H9 (cell line): ENCODE measurements at regions not wholly inside any gene's neighbourhood (a gene's known extent, or its start where the extent isn't known, plus 50 kb on each side); places are given as distances from the start of the nearest gene placed in this dataset.

Experiments
- DNase-seq: peaks from one replicate; pipeline ENCODE4 v3.0.0-alpha.2; 2017
- H2AFZ ChIP-seq: one replicate; pipeline ENCODE4 v1.6.1; 2013; ENCODE audit warnings: mild to moderate bottlenecking, low read length, control low read depth, moderate library complexity
- H2AK5ac ChIP-seq: 2 replicates; pipeline ENCODE4 v1.6.1; 2013; ENCODE audit warnings: low read length, control low read depth, mixed read lengths; ENCODE audit not compliant: insufficient read length
- H2BK120ac ChIP-seq: one replicate; pipeline ENCODE4 v1.6.1; 2013; ENCODE audit warnings: low read depth, mild to moderate bottlenecking, low read length, control low read depth, inconsistent platforms; ENCODE audit not compliant: poor library complexity, severe bottlenecking
- H2BK12ac ChIP-seq: 2 replicates; pipeline ENCODE4 v1.6.1; 2013; ENCODE audit warnings: low read length, control low read depth, mixed read lengths, low read depth; ENCODE audit not compliant: insufficient read length
- H2BK15ac ChIP-seq: 2 replicates; pipeline ENCODE4 v1.6.1; 2013; ENCODE audit warnings: low read depth, low read length, control low read depth
- H2BK20ac ChIP-seq: one replicate; pipeline ENCODE4 v1.6.1; 2013; ENCODE audit warnings: low read depth, mild to moderate bottlenecking, low read length, control low read depth, inconsistent platforms; ENCODE audit not compliant: poor library complexity, severe bottlenecking
- H2BK5ac ChIP-seq: 2 replicates; pipeline ENCODE4 v1.6.1; 2013; ENCODE audit warnings: low read length, control low read depth, mixed read lengths; ENCODE audit not compliant: insufficient read length
- H3K14ac ChIP-seq: 2 replicates; pipeline ENCODE4 v1.6.1; 2013; ENCODE audit warnings: low read length, control low read depth; ENCODE audit not compliant: insufficient read depth
- H3K18ac ChIP-seq: 2 replicates; pipeline ENCODE4 v1.6.1; 2013; ENCODE audit warnings: low read depth, mild to moderate bottlenecking, mixed read lengths, low read length, control low read depth; ENCODE audit not compliant: insufficient read length
- H3K23ac ChIP-seq: 2 replicates; pipeline ENCODE4 v1.6.1; 2013; ENCODE audit warnings: low read length, control low read depth, mixed read lengths, low read depth; ENCODE audit not compliant: insufficient read length
- H3K23me2 ChIP-seq: 2 replicates; pipeline ENCODE4 v1.6.1; 2013; ENCODE audit warnings: low read depth, mild to moderate bottlenecking, mixed read lengths, low read length, control low read depth; ENCODE audit not compliant: insufficient read length, poor library complexity, severe bottlenecking
- H3K27ac ChIP-seq: 2 replicates; pipeline ENCODE4 v1.5.1; 2013; ENCODE audit warnings: low read length, control low read depth, mixed read lengths, low read depth; ENCODE audit not compliant: insufficient read length
- H3K27me3 ChIP-seq: 2 replicates; pipeline ENCODE4 v1.6.1; 2013; ENCODE audit warnings: low read length, control low read depth, inconsistent platforms; ENCODE audit not compliant: insufficient read depth
- H3K4ac ChIP-seq: 2 replicates; pipeline ENCODE4 v1.6.1; 2013; ENCODE audit warnings: low read depth, mild to moderate bottlenecking, control low read depth, inconsistent platforms, low read length, moderate library complexity
- H3K4me1 ChIP-seq: 2 replicates; pipeline ENCODE4 v1.6.1; 2013; ENCODE audit warnings: low read length, control low read depth, inconsistent platforms; ENCODE audit not compliant: insufficient read depth
- H3K4me2 ChIP-seq: 2 replicates; pipeline ENCODE4 v1.6.1; 2013; ENCODE audit warnings: low read length, control low read depth, mixed read lengths; ENCODE audit not compliant: insufficient read length, insufficient read depth
- H3K56ac ChIP-seq: 2 replicates; pipeline ENCODE4 v1.6.1; 2013; ENCODE audit warnings: low read depth, mild to moderate bottlenecking, mixed read lengths, low read length, control low read depth; ENCODE audit not compliant: insufficient read length
- H3K79me1 ChIP-seq: 2 replicates; pipeline ENCODE4 v1.6.1; 2013; ENCODE audit warnings: low read depth, mild to moderate bottlenecking, moderate library complexity, low read length, control low read depth, inconsistent platforms; ENCODE audit not compliant: insufficient read depth, poor library complexity, severe bottlenecking
- H3K79me2 ChIP-seq: 2 replicates; pipeline ENCODE4 v1.6.1; 2013; ENCODE audit warnings: low read length, control low read depth, inconsistent platforms; ENCODE audit not compliant: insufficient read depth
- H3K9ac ChIP-seq: 2 replicates; pipeline ENCODE4 v1.6.1; 2013; ENCODE audit warnings: low read length, control low read depth, mixed read lengths; ENCODE audit not compliant: insufficient read length; ENCODE audit errors: extremely low read depth
- H3K9me3 ChIP-seq: one replicate; pipeline ENCODE4 v1.6.1; 2013; ENCODE audit warnings: low read depth, low read length, inconsistent platforms; ENCODE audit not compliant: control insufficient read depth
- H3T11ph ChIP-seq: one replicate; pipeline ENCODE4 v1.6.1; 2013; ENCODE audit warnings: mild to moderate bottlenecking, low read length, control low read depth, inconsistent platforms
- H4K20me1 ChIP-seq: one replicate; pipeline ENCODE4 v1.6.1; 2013; ENCODE audit not compliant: control insufficient read depth, insufficient read length, insufficient read depth
- H4K5ac ChIP-seq: 2 replicates; pipeline ENCODE4 v1.6.1; 2013; ENCODE audit warnings: low read depth, mild to moderate bottlenecking, mixed read lengths, low read length, control low read depth; ENCODE audit not compliant: insufficient read length
- H4K8ac ChIP-seq: replicated peaks from 2 replicates; pipeline ENCODE4 v1.6.1; 2013; ENCODE audit warnings: low read length, control low read depth, mixed read lengths, low read depth; ENCODE audit not compliant: insufficient read length
- H4K91ac ChIP-seq: 2 replicates; pipeline ENCODE4 v1.6.1; 2013; ENCODE audit warnings: low read depth, mild to moderate bottlenecking, moderate library complexity, mixed read lengths, low read length, control low read depth; ENCODE audit not compliant: insufficient read length
- H3K27ac Mint-ChIP-seq, 3 experiments: 2 replicates in 2 of 3; 3 replicates in 1 of 3; pipeline ENCODE4 v1.8.0; 2020 to 2021; ENCODE audit warnings: mixed read lengths in 3 of 3, mild to moderate bottlenecking in 1 of 3, moderate library complexity in 1 of 3
- H3K27me3 Mint-ChIP-seq: 2 replicates; pipeline ENCODE4 v1.8.0; 2021; ENCODE audit warnings: low read depth, mild to moderate bottlenecking, moderate library complexity, mixed read lengths
- H3K36me3 Mint-ChIP-seq, 3 experiments: 2 replicates in 2 of 3; 3 replicates in 1 of 3; pipeline ENCODE4 v1.8.0; 2020 to 2021; ENCODE audit warnings: low read depth in 3 of 3, mixed read lengths in 3 of 3; ENCODE audit not compliant: insufficient read depth in 1 of 3
- H3K4me1 Mint-ChIP-seq, 2 experiments: 2 replicates each; pipeline ENCODE4 v1.8.0; 2020; ENCODE audit warnings: mixed read lengths in 2 of 2
- H3K4me3 Mint-ChIP-seq, 2 experiments: 2 replicates in 1 of 2; 3 replicates in 1 of 2; pipeline ENCODE4 v1.8.0; 2020 to 2021; ENCODE audit warnings: mild to moderate bottlenecking in 2 of 2, mixed read lengths in 2 of 2, moderate library complexity in 1 of 2
- H3K9me3 Mint-ChIP-seq, 2 experiments: 2 replicates in 1 of 2; 3 replicates in 1 of 2; pipeline ENCODE4 v1.8.0; 2020; ENCODE audit warnings: mild to moderate bottlenecking in 2 of 2, mixed read lengths in 2 of 2, moderate library complexity in 1 of 2
- CTCF ChIP-seq: fragments of 200-600 bp; sonication (generic); conservative IDR thresholded peaks from 3 replicates; pipeline ENCODE4 v1.8.0; 2021; ENCODE audit warnings: antibody characterized with exemption, mild to moderate bottlenecking

GRCh38 chr12:89200217-89200616 is 152.1 kb downstream of the DUSP6 start:
- no peaks in the 10 kb centered on the region for H4K20me1 ChIP-seq
- no peak overlapping the region for H2BK120ac ChIP-seq
- H3K23ac ChIP-seq, result no peak overlapping the region
- H2BK5ac ChIP-seq, result no peak overlapping the region
- no peak overlapping the region for H3K4ac ChIP-seq
- no peak overlapping the region for H4K5ac ChIP-seq
- H3K9ac ChIP-seq, result no peak overlapping the region
- H3K27ac ChIP-seq, result no peak overlapping the region
- no peak overlapping the region for H4K8ac ChIP-seq
- no peak overlapping the region for H2BK20ac ChIP-seq
- no peak overlapping the region for H2BK12ac ChIP-seq
- Mint-ChIP-seq H3K27me3 (no peaks in the 10 kb centered on the region), H3K27ac (no peak overlapping the region), H3K4me3 (no peak overlapping the region), H3K9me3 (no peaks in the 10 kb centered on the region), H3K36me3 (no peaks in the 10 kb centered on the region), H3K4me1 (no peaks in the 10 kb centered on the region)
- no peaks in the 10 kb centered on the region for H3K9me3 ChIP-seq
- H3K4me1 ChIP-seq, result no peaks in the 10 kb centered on the region
- H3K56ac ChIP-seq, result no peak overlapping the region
- no peak overlapping the region for H2BK15ac ChIP-seq
- no peaks in the 10 kb centered on the region for H3K79me1 ChIP-seq
- no peak overlapping the region for H4K91ac ChIP-seq
- H2AK5ac ChIP-seq, result no peak overlapping the region
- no peak for TF ChIP-seq CTCF
- no peak overlapping the region for H3T11ph ChIP-seq
- H3K79me2 ChIP-seq, result no peaks in the 10 kb centered on the region
- H2AFZ ChIP-seq, result no peak overlapping the region
- DNase-seq, result no peak
- no peak overlapping the region for H3K14ac ChIP-seq
- H3K4me2 ChIP-seq, result no peak overlapping the region
- H3K23me2 ChIP-seq, result no peaks in the 10 kb centered on the region
- H3K27me3 ChIP-seq, result no peaks in the 10 kb centered on the region
- H3K18ac ChIP-seq, result no peak overlapping the region
